A549 (cell line): ENCODE measurements at regions not wholly inside any gene's neighbourhood (a gene's known extent, or its start where the extent isn't known, plus 50 kb on each side); places are given as distances from the start of the nearest gene placed in this dataset.

Source experiments
- BHLHE40 ChIP-seq: IDR thresholded peaks from 2 replicates; pipeline ENCODE4 v1.6.1; 2012; ENCODE audit warnings: low read depth, low read length, inconsistent platforms
- CBX8 ChIP-seq: fragments of 200-600 bp; sonication (generic); IDR thresholded peaks from 2 replicates; pipeline ENCODE4 v1.6.1; 2016
- CEBPB ChIP-seq, 2 experiments: fragments of >200 bp in 1 of 2; sonication (Bioruptor Twin) in 1 of 2; formaldehyde crosslinking in 1 of 2; IDR thresholded peaks; 2 replicates each; pipeline ENCODE4 v1.6.1; 2012 to 2016
- CHD2 ChIP-seq: fragments of 150-350 bp; IDR thresholded peaks from 2 replicates; pipeline ENCODE4 v1.6.1; 2014; ENCODE audit warnings: low read length; ENCODE audit not compliant: partially characterized antibody
- GATA3 ChIP-seq: IDR thresholded peaks from 2 replicates; pipeline ENCODE4 v1.6.1; 2012; ENCODE audit warnings: borderline replicate concordance
- HOXA7 ChIP-seq: fragments of 250-450 bp; sonication (Bioruptor Pico); IDR thresholded peaks from 2 replicates; pipeline ENCODE4 v1.5.0; 2020; ENCODE audit warnings: mild to moderate bottlenecking, moderate library complexity
- JUNB ChIP-seq: fragments of >200 bp; sonication (Bioruptor Twin); formaldehyde crosslinking; IDR thresholded peaks from 2 replicates; pipeline ENCODE4 v1.6.1; 2016
- RAD21 ChIP-seq, 2 experiments: fragments of >200 bp in 1 of 2; sonication (Bioruptor Twin) in 1 of 2; formaldehyde crosslinking in 1 of 2; IDR thresholded peaks in 1 of 2; conservative IDR thresholded peaks in 1 of 2; 2 replicates in 1 of 2; 3 replicates in 1 of 2; pipeline ENCODE4 v1.6.1; 2012 to 2018; ENCODE audit warnings: inconsistent platforms in 1 of 2
- RFX5 ChIP-seq: fragments of 450-650 bp; IDR thresholded peaks from 2 replicates; pipeline ENCODE4 v1.7.1; 2014; ENCODE audit warnings: antibody characterized with exemption, mild to moderate bottlenecking, moderate library complexity
- SMC3 ChIP-seq: fragments of >200 bp; sonication (Bioruptor Twin); formaldehyde crosslinking; IDR thresholded peaks from 3 replicates; pipeline ENCODE4 v1.6.1; 2018; ENCODE audit warnings: inconsistent platforms
- TF ChIP-seq, protein P1 (sequence below): fragments of >200 bp; sonication (Bioruptor Twin); formaldehyde crosslinking; IDR thresholded peaks from 3 replicates; pipeline ENCODE4 v1.5.1; 2016
- TF ChIP-seq, protein P2 (sequence below): IDR thresholded peaks from 2 replicates; pipeline ENCODE4 v1.6.1; 2012
- TF ChIP-seq, protein P3 (sequence below): fragments of 250-450 bp; sonication (Bioruptor Pico); IDR thresholded peaks from 2 replicates; pipeline ENCODE4 v1.5.0; 2021; ENCODE audit warnings: mild to moderate bottlenecking, moderate library complexity, borderline replicate concordance
- TF ChIP-seq, protein P4 (sequence below): fragments of >200 bp; sonication (Bioruptor Twin); formaldehyde crosslinking; IDR thresholded peaks from 3 replicates; pipeline ENCODE4 v1.6.1; 2016

DNA sequence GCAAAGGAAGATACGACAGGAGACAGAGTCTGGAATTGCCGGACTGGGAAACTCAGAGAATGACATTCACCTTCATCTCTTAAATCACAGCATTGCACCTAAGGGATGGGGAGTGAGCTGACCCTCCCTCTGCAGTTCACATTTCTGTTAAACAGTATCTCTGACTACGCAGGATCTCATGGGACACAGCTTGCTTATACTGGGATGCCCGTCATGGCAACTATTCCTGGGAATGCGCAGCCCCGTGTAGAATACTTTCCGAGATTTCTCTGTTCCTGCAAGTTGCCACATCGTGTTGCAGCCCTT lies 232.5 kb upstream of the HES1 start:
- TF ChIP-seq HOXA7 (CRISPR knock-in tag) (no peak), CHD2 (no peak), GATA3 (no peak), JUNB (no peak), RFX5 (no peak), SMC3 (no peak), CEBPB (IDR thresholded peaks at IDR 0.05) (no peak), CBX8 (no peak), BHLHE40 (no peak), RAD21 (conservative IDR thresholded peaks at IDR 0.05 in 1 of 2, IDR thresholded peaks at IDR 0.05 in 1 of 2) (no peak)
- TF ChIP-seq, protein P1, sequence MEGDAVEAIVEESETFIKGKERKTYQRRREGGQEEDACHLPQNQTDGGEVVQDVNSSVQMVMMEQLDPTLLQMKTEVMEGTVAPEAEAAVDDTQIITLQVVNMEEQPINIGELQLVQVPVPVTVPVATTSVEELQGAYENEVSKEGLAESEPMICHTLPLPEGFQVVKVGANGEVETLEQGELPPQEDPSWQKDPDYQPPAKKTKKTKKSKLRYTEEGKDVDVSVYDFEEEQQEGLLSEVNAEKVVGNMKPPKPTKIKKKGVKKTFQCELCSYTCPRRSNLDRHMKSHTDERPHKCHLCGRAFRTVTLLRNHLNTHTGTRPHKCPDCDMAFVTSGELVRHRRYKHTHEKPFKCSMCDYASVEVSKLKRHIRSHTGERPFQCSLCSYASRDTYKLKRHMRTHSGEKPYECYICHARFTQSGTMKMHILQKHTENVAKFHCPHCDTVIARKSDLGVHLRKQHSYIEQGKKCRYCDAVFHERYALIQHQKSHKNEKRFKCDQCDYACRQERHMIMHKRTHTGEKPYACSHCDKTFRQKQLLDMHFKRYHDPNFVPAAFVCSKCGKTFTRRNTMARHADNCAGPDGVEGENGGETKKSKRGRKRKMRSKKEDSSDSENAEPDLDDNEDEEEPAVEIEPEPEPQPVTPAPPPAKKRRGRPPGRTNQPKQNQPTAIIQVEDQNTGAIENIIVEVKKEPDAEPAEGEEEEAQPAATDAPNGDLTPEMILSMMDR: no peak
- TF ChIP-seq, protein P2, sequence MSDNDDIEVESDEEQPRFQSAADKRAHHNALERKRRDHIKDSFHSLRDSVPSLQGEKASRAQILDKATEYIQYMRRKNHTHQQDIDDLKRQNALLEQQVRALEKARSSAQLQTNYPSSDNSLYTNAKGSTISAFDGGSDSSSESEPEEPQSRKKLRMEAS: no peak
- TF ChIP-seq, protein P3, sequence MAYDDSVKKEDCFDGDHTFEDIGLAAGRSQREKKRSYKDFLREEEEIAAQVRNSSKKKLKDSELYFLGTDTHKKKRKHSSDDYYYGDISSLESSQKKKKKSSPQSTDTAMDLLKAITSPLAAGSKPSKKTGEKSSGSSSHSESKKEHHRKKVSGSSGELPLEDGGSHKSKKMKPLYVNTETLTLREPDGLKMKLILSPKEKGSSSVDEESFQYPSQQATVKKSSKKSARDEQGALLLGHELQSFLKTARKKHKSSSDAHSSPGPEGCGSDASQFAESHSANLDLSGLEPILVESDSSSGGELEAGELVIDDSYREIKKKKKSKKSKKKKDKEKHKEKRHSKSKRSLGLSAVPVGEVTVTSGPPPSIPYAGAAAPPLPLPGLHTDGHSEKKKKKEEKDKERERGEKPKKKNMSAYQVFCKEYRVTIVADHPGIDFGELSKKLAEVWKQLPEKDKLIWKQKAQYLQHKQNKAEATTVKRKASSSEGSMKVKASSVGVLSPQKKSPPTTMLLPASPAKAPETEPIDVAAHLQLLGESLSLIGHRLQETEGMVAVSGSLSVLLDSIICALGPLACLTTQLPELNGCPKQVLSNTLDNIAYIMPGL (CRISPR knock-in tag): no peak
- TF ChIP-seq, protein P4, sequence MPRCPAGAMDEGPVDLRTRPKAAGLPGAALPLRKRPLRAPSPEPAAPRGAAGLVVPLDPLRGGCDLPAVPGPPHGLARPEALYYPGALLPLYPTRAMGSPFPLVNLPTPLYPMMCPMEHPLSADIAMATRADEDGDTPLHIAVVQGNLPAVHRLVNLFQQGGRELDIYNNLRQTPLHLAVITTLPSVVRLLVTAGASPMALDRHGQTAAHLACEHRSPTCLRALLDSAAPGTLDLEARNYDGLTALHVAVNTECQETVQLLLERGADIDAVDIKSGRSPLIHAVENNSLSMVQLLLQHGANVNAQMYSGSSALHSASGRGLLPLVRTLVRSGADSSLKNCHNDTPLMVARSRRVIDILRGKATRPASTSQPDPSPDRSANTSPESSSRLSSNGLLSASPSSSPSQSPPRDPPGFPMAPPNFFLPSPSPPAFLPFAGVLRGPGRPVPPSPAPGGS: no peak
